ENCODE measurements at regions not wholly inside any gene's neighbourhood (a gene's known extent, or its start where the extent isn't known, plus 50 kb on each side); places are given as distances from the start of the nearest gene placed in this dataset.
A peak's percentile ranks its signal among the peaks of the same experiment; 100 is the strongest.

DNA sequence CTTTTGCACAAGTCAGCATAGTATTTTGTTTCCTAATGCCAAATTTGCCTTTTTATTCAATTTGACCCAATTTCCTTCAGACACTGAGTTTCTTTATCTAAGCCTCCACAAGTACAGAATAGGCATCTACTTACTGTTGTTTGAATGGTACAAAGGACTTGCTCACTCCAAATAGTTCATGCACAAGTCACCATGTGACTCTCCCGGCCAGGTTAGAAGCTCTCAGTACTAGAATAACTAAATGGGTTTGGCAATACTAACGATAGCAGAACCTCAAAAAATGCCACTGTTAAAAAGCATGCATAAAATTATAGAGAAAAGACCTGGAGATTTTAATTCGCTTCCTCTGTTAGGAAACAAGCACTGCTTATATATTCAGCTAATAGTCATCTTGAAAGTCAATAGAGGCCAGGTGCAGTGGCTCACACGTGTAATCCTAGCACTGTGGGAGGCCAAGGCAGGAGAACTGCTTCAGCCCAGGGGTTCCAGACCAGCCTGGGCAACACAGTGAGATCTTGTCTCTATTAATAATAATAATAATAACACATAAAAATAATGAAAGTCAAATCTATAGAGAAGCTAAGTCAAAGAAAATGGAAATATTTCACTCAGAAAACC lies 335.8 kb upstream of the MBL2 start:
- FAIRE-seq = no peak
- no peaks in the 10 kb centered on the region for H3K36me3 ChIP-seq (ENCODE audit: control insufficient read depth, insufficient read depth, low read length)
- TF ChIP-seq, protein P1, sequence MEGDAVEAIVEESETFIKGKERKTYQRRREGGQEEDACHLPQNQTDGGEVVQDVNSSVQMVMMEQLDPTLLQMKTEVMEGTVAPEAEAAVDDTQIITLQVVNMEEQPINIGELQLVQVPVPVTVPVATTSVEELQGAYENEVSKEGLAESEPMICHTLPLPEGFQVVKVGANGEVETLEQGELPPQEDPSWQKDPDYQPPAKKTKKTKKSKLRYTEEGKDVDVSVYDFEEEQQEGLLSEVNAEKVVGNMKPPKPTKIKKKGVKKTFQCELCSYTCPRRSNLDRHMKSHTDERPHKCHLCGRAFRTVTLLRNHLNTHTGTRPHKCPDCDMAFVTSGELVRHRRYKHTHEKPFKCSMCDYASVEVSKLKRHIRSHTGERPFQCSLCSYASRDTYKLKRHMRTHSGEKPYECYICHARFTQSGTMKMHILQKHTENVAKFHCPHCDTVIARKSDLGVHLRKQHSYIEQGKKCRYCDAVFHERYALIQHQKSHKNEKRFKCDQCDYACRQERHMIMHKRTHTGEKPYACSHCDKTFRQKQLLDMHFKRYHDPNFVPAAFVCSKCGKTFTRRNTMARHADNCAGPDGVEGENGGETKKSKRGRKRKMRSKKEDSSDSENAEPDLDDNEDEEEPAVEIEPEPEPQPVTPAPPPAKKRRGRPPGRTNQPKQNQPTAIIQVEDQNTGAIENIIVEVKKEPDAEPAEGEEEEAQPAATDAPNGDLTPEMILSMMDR (IDR thresholded peaks at IDR 0.05; ENCODE audit: insufficient read depth, low read length, severe bottlenecking) = no peak
- peak; percentile 42 for DNase-seq (ENCODE audit: low read depth)
- H3K4me3 ChIP-seq (ENCODE audit: low read depth, low read length) = no peak overlapping the region
- H3K27me3 ChIP-seq (ENCODE audit: control insufficient read depth, insufficient read depth, low read length) = no peaks in the 10 kb centered on the region

DNA sequence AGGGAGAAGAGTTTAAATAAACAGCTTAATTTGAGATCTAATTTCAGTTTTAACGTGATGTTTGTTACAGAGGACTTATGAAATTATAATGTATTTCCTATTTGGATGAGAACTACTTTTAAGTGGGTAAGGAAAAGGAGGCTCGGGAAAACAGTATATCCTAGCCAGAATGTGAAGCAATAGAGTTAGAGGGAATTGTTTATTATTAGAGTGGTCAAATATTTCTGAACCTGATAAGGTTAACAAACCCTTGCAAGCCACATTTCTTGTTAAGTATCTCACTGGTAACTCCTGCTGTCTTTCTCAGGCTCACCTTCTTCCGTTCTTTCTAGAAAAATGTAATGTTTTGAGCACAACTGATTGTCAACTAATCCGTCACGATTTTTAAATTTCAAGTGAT lies 335.1 kb upstream of the MBL2 start:
- no peak for DNase-seq (ENCODE audit: low read depth)
- Histone ChIP-seq H3K36me3 (ENCODE audit: control insufficient read depth, insufficient read depth, low read length) (no peaks in the 10 kb centered on the region), H3K27me3 (ENCODE audit: control insufficient read depth, insufficient read depth, low read length) (no peaks in the 10 kb centered on the region), H3K4me3 (ENCODE audit: low read depth, low read length) (no peak overlapping the region)
- FAIRE-seq = no peak
- TF ChIP-seq, protein P1 (IDR thresholded peaks at IDR 0.05; ENCODE audit: insufficient read depth, low read length, severe bottlenecking) = no peak

DNA sequence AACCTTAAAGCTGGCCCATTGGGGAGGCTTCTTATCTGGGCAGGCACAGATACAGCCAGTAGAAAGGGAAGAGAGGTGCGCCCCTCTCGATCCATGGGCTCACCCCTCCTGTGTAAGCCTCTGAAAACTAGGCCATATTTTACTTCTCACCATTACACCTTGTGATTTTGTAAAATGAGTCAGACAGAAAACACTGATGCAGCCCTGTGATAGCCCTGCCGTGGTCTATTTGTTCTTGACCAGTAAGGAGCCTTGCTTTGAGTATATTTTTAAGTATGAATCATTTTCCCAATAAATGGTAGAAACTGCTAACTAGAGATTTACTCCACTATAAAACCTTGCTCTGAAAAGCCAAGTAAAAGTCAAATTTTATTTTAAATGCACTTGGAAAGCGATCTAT lies 329.8 kb upstream of the MBL2 start:
- DNase-seq (ENCODE audit: low read depth) (peak; percentile 18), FAIRE-seq (no peak)
- TF ChIP-seq, protein P1 (IDR thresholded peaks at IDR 0.05; ENCODE audit: insufficient read depth, low read length, severe bottlenecking) = no peak
- no peaks in the 10 kb centered on the region for H3K27me3 ChIP-seq (ENCODE audit: control insufficient read depth, insufficient read depth, low read length)
- H3K36me3 ChIP-seq (ENCODE audit: control insufficient read depth, insufficient read depth, low read length) = no peaks in the 10 kb centered on the region
- no peak overlapping the region for H3K4me3 ChIP-seq (ENCODE audit: low read depth, low read length)

DNA sequence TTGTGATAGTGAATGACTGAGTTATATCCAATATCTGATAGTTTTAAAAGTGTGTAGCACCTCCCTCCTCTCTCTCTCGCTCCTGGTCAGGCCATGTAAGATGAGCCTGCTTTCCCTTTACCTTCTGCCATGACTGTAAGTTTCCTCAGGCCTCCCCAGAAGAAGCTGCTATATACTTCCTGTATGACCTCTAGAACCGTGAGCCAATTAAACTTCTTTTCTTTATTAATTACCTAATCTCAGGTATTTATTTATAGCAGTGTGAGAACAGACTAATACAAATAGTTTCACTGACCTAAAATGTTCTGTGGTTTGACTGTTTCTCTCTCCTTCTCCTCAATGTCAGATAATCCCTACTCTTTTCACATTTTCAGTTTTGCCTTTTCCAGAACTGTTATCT lies 321.3 kb upstream of the MBL2 start:
- no peak overlapping the region for H3K4me3 ChIP-seq (ENCODE audit: low read depth, low read length)
- H3K36me3 ChIP-seq (ENCODE audit: control insufficient read depth, insufficient read depth, low read length) = no peaks in the 10 kb centered on the region
- DNase-seq (ENCODE audit: low read depth) (no peak), FAIRE-seq (no peak)
- no peaks in the 10 kb centered on the region for H3K27me3 ChIP-seq (ENCODE audit: control insufficient read depth, insufficient read depth, low read length)
- TF ChIP-seq, protein P1 (IDR thresholded peaks at IDR 0.05; ENCODE audit: insufficient read depth, low read length, severe bottlenecking) = no peak

DNA sequence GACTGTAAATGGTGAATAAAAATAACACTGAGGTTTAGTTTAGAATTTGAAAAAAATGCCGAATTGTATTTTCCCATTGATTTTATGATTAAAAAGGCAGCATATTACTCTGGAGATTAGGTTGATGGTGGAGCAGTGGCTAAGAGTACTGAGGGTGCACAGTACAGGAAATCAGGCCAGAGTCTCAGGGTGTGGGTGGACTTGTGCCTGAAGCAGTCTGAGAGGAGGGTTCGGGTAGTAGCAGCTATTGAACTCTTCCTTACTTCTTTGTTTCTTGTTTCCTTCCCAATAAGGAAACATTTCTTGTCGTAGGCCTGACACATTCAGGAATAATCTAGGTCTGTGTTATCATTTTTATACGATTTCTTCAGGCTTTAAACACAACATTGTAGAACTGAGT lies 319.0 kb upstream of the MBL2 start:
- no peaks in the 10 kb centered on the region for H3K27me3 ChIP-seq (ENCODE audit: control insufficient read depth, insufficient read depth, low read length)
- H3K36me3 ChIP-seq (ENCODE audit: control insufficient read depth, insufficient read depth, low read length) = no peaks in the 10 kb centered on the region
- DNase-seq (ENCODE audit: low read depth) (no peak), FAIRE-seq (no peak)
- TF ChIP-seq, protein P1 (IDR thresholded peaks at IDR 0.05; ENCODE audit: insufficient read depth, low read length, severe bottlenecking) = no peak
- no peak overlapping the region for H3K4me3 ChIP-seq (ENCODE audit: low read depth, low read length)

DNA sequence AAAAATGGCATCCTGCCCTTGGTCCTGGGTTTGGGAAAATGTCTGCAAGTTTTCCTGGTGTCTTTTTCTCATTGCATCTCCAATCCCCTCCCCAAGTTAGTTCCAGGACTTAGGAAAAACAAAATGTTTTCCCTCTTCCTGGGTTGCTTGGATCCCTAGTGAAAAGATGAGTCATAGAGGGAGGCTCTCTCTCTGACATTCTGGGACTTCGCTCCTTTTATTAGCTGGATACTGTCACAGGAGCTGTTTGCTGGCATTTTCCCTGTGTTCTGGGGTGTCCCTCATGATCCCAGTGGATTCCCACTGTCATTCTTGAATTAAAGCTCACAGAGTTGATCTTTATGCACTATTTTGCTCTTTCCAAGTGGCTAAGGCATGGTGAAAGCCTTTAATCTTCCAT lies 316.4 kb upstream of the MBL2 start:
- no peaks in the 10 kb centered on the region for H3K36me3 ChIP-seq (ENCODE audit: control insufficient read depth, insufficient read depth, low read length)
- H3K27me3 ChIP-seq (ENCODE audit: control insufficient read depth, insufficient read depth, low read length) = no peaks in the 10 kb centered on the region
- no peak overlapping the region for H3K4me3 ChIP-seq (ENCODE audit: low read depth, low read length)
- TF ChIP-seq, protein P1 (IDR thresholded peaks at IDR 0.05; ENCODE audit: insufficient read depth, low read length, severe bottlenecking) = no peak
- no peak for DNase-seq (ENCODE audit: low read depth)
- FAIRE-seq = no peak
